Activated CD8-positive, alpha-beta T cell treated with anti-CD3 and anti-CD28 coated beads for 36 hours (primary cell): ENCODE measurements at regions not wholly inside any gene's neighbourhood (a gene's known extent, or its start where the extent isn't known, plus 50 kb on each side); places are given as distances from the start of the nearest gene placed in this dataset.

Source experiments
- ATAC-seq: fragments of 200-7000 bp; cut with Tn5 transposase; one replicate; pipeline ENCODE4 v1.10.0; 2021; ENCODE audit warnings: mild to moderate bottlenecking, moderate library complexity
- CTCF ChIA-PET: fragments of 350-600 bp; sonication (Branson Sonifier 250); formaldehyde crosslinking; loops from one replicate; lab custom pipeline; 2021; ENCODE audit warnings: antibody characterized with exemption; lab: Charles Lee
- POLR2A ChIA-PET: fragments of 350-600 bp; sonication (Branson Sonifier 250); formaldehyde crosslinking; loops from one replicate; lab custom pipeline; 2021; ENCODE audit warnings: antibody characterized with exemption; lab: Charles Lee
- DNase-seq: peaks from one replicate; pipeline ENCODE4 v3.0.0-alpha.2; 2020
- H3K27ac Mint-ChIP-seq: one replicate; pipeline ENCODE4 v1.8.0; 2021; ENCODE audit warnings: mild to moderate bottlenecking, mixed read lengths
- H3K27me3 Mint-ChIP-seq: one replicate; pipeline ENCODE4 v1.8.0; 2021; ENCODE audit warnings: mixed read lengths
- H3K36me3 Mint-ChIP-seq: one replicate; pipeline ENCODE4 v1.8.0; 2021; ENCODE audit warnings: low read depth, mixed read lengths
- H3K4me1 Mint-ChIP-seq: one replicate; pipeline ENCODE4 v1.8.0; 2021; ENCODE audit warnings: low read depth, mixed read lengths
- H3K4me3 Mint-ChIP-seq: one replicate; pipeline ENCODE4 v1.8.0; 2021; ENCODE audit warnings: mild to moderate bottlenecking, moderate library complexity, mixed read lengths
- H3K9me3 Mint-ChIP-seq: one replicate; pipeline ENCODE4 v1.8.0; 2021; ENCODE audit warnings: mixed read lengths
- intact Hi-C: fragments of 100-400 bp; cut with micrococcal nuclease; formaldehyde crosslinking; loops from one replicate; pipeline ENCODE4 v1.10.0; 2022
- TF ChIP-seq, protein P1 (sequence below): fragments of 200-600 bp; IDR thresholded peaks from one replicate; pipeline ENCODE4 v1.8.0; 2022; ENCODE audit warnings: antibody characterized with exemption, mild to moderate bottlenecking

DNA sequence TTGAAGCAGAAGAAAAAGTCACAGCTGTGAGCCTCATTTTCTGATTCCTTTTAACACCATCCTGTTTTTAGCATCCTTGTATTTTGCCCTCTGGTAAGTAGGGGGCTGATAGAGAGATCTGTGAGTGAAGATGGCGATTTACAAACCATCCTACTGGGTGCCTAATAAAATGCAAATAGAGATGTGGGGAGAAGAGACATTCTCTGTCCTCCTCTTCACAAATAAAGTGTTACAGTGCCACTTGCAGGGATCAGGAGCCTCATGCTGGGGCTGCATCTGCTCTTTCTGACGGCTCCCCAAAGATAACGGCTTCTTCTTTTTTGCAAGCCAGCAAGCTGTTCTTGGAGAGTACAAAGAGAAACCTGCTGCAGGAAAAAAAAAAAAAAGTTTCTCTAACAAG lies 418.6 kb downstream of the TOX3 start:
- no peaks in the 10 kb centered on the region for H3K27me3 Mint-ChIP-seq
- ATAC-seq (no peak), DNase-seq (no peak)
- no peaks in the 10 kb centered on the region for H3K4me1 Mint-ChIP-seq
- H3K4me3 Mint-ChIP-seq, result no peak overlapping the region
- no peaks in the 10 kb centered on the region for H3K36me3 Mint-ChIP-seq
- TF ChIP-seq, protein P1, sequence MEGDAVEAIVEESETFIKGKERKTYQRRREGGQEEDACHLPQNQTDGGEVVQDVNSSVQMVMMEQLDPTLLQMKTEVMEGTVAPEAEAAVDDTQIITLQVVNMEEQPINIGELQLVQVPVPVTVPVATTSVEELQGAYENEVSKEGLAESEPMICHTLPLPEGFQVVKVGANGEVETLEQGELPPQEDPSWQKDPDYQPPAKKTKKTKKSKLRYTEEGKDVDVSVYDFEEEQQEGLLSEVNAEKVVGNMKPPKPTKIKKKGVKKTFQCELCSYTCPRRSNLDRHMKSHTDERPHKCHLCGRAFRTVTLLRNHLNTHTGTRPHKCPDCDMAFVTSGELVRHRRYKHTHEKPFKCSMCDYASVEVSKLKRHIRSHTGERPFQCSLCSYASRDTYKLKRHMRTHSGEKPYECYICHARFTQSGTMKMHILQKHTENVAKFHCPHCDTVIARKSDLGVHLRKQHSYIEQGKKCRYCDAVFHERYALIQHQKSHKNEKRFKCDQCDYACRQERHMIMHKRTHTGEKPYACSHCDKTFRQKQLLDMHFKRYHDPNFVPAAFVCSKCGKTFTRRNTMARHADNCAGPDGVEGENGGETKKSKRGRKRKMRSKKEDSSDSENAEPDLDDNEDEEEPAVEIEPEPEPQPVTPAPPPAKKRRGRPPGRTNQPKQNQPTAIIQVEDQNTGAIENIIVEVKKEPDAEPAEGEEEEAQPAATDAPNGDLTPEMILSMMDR, result no peak
- peaks cover 1% of the 10 kb centered on the region for H3K9me3 Mint-ChIP-seq
- intact Hi-C loops, result no loop called here
- CTCF ChIA-PET, result no interaction called here
- H3K27ac Mint-ChIP-seq, result no peak overlapping the region
- POLR2A ChIA-PET, result no interaction called here

DNA sequence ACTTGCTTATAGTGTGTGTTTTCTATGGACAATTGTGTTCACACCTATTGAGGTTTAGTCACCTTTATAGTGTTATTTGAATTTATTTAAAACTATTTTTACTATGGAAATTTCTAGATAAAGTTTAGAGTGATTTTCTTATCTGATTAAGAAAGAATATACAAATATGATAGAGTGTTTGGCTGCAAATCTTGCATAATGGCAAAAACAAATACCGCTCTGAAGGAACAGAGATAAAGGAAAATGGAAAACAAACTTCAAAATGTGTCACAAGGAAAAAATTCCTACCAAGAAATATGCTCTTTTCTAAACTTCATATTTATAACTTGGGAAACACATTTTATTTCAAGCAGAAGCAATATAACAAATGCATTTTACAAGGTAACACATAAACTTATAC lies 423.1 kb downstream of the TOX3 start:
- CTCF ChIA-PET, result no interaction called here
- Mint-ChIP-seq H3K27me3 (no peaks in the 10 kb centered on the region), H3K4me1 (no peaks in the 10 kb centered on the region), H3K4me3 (no peak overlapping the region), H3K27ac (no peak overlapping the region), H3K36me3 (no peaks in the 10 kb centered on the region), H3K9me3 (peaks cover 16% of the 10 kb centered on the region)
- POLR2A ChIA-PET, result no interaction called here
- TF ChIP-seq, protein P1, result no peak
- intact Hi-C loops, result no loop called here
- ATAC-seq, result no peak
- no peak for DNase-seq

DNA sequence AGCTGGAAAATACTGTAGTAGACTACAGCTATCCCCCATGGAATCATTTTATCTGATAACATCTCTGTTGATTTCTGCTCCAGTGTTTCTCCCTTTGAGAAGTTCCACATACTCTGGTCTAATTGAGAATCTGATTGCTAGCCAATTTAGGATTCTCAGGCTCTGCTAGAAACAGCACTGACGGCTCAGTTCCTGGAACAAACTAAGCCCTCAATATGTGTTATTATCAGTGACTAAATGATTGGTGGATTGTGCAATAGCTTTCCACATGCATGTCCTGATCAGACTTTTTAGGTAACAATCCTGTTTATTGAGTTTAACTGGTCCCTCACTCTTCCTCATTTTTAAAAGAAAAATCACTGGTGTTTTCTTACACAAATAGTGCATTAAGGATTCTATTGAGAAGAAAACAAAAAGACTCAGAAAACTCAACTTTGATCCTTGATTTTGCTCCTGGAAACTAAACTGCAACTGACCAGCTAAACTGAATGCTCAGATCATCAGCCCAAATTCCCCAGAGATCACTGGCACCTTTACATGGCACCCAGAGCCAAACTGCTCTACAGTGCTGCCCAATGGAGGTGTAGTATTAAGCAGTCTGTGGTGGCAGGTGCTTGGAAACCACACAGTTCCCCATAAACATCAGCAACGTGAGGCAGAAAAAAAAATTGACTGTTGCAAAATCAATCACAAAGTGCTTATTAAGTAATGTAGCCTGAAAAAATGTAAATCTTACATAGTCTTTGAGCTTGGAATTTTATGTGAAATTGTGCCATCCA lies 423.7 kb downstream of the TOX3 start:
- H3K36me3 Mint-ChIP-seq, result no peaks in the 10 kb centered on the region
- H3K27me3 Mint-ChIP-seq, result no peaks in the 10 kb centered on the region
- peaks cover 16% of the 10 kb centered on the region for H3K9me3 Mint-ChIP-seq
- H3K27ac Mint-ChIP-seq, result no peak overlapping the region
- no peaks in the 10 kb centered on the region for H3K4me1 Mint-ChIP-seq
- TF ChIP-seq, protein P1, result no peak
- ChIA-PET POLR2A (no interaction called here), CTCF (no interaction called here)
- intact Hi-C loops, result no loop called here
- ATAC-seq (no peak), DNase-seq (no peak)
- H3K4me3 Mint-ChIP-seq, result no peak overlapping the region

DNA sequence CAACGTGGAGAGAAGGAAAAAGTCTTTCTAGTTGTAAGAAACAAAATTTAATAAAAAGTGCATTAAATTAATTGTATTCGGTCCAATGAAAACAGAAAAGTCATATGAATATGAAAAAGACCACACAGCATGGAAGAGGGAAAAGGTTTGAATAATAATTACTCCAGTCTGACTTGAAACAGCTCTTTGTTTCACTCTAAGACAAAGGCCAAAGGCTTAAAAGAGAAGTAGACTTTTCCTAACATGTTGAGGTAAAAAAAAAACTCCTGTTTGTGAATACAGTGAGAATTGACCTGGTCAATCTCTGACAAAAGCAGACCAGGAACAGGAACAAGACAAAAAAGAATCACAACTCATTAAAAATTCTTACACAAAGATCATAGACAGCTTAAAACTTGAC lies 429.8 kb downstream of the TOX3 start:
- no peak overlapping the region for H3K27ac Mint-ChIP-seq
- H3K36me3 Mint-ChIP-seq, result no peaks in the 10 kb centered on the region
- DNase-seq, result no peak
- ATAC-seq, result no peak
- no peaks in the 10 kb centered on the region for H3K27me3 Mint-ChIP-seq
- no peak overlapping the region for H3K4me3 Mint-ChIP-seq
- TF ChIP-seq, protein P1, result no peak
- POLR2A ChIA-PET, result no interaction called here
- peaks cover 22% of the 10 kb centered on the region for H3K9me3 Mint-ChIP-seq
- H3K4me1 Mint-ChIP-seq, result no peaks in the 10 kb centered on the region
- CTCF ChIA-PET, result no interaction called here
- intact Hi-C loops, result no loop called here

DNA sequence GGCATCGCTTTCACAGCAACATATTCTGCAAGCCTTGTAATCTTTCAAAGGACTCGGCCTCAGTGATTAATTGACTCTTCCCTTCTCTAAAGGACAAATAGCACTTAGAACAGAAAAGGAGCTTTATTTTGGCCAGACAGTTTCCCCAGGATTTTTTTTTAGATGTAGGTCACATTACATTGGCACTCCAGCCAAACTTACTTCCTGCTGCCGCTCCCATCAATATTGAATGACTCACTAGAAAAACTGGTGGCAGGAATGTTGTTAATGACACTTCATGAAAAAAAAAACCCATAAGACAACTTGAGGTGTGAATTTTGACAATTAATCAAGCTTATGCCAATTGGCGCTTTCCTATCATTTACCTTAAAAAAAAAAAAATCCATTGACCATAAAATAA lies 432.6 kb downstream of the TOX3 start:
- H3K4me1 Mint-ChIP-seq, result no peaks in the 10 kb centered on the region
- ChIA-PET CTCF (interaction anchor here (0.7 kb wide), 1 partner anchor 15 kb away, joined by 4 read pairs; no protein-coding TSS in a partner anchor), POLR2A (no interaction called here)
- H3K9me3 Mint-ChIP-seq, result peaks cover 10% of the 10 kb centered on the region
- H3K27me3 Mint-ChIP-seq, result no peaks in the 10 kb centered on the region
- ATAC-seq, result no peak
- TF ChIP-seq, protein P1, result no peak
- DNase-seq, result no peak
- no peak overlapping the region for H3K4me3 Mint-ChIP-seq
- no peak overlapping the region for H3K27ac Mint-ChIP-seq
- H3K36me3 Mint-ChIP-seq, result no peaks in the 10 kb centered on the region
- intact Hi-C loops, result no loop called here
